ENCODE measurements at regions not wholly inside any gene's neighbourhood (a gene's known extent, or its start where the extent isn't known, plus 50 kb on each side); places are given as distances from the start of the nearest gene placed in this dataset.

DNA sequence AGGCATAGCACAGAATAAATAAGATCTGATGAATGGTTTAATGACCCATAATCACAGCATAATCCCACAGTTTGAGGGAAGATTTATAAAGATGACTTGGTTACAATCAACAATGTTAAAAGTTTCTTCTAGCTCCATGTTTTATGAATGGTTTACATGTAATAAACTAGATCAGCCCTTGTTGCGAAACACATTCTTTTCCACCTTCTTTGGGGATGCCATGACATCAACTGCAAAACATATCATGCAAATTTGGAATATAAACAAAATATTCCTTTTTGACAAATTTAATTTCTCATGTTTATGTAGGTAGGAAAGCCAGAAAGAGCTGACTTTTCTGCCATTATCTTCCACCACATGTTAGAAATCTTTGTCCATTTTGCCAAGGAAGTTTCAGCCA is 979.5 kb downstream of the MAT2B start:
- TF ChIP-seq, protein P1, sequence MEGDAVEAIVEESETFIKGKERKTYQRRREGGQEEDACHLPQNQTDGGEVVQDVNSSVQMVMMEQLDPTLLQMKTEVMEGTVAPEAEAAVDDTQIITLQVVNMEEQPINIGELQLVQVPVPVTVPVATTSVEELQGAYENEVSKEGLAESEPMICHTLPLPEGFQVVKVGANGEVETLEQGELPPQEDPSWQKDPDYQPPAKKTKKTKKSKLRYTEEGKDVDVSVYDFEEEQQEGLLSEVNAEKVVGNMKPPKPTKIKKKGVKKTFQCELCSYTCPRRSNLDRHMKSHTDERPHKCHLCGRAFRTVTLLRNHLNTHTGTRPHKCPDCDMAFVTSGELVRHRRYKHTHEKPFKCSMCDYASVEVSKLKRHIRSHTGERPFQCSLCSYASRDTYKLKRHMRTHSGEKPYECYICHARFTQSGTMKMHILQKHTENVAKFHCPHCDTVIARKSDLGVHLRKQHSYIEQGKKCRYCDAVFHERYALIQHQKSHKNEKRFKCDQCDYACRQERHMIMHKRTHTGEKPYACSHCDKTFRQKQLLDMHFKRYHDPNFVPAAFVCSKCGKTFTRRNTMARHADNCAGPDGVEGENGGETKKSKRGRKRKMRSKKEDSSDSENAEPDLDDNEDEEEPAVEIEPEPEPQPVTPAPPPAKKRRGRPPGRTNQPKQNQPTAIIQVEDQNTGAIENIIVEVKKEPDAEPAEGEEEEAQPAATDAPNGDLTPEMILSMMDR (IDR thresholded peaks at IDR 0.05; ENCODE audit: control extremely low read depth, extremely low read depth, low read depth, missing control alignments): no peak
- ChIA-PET CTCF (interaction anchor here (1.0 kb wide), 1 partner anchor 29 kb away, joined by 3 read pairs; no protein-coding TSS in a partner anchor), POLR2A (no interaction called here)
- no peak for DNase-seq (ENCODE audit: extremely low spot score)

DNA sequence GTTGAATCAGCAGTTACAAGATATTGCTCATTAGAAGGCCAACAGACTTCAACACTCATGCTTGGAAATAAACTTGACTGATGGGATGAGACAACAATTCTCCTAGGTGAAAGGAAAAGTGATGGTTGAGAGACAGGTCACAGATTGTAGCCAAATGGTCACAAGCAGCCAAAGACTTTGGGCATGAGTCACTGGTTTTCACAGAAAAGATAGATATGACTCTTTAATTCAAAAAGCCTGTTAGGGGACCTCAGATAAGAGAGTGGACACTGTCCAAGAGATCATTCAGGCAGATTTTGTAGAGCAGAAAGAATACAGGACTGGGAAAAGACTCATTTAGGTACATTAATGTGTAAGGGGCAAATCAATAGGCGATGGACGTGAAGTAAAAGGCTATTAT is 982.5 kb downstream of the MAT2B start:
- DNase-seq (ENCODE audit: extremely low spot score): no peak
- ChIA-PET CTCF (interaction anchor here (2.3 kb wide), 1 partner anchor 16 kb away, joined by 11 read pairs; no protein-coding TSS in a partner anchor), POLR2A (interaction anchor here (0.5 kb wide), 1 partner anchor 1027 kb away, joined by 3 read pairs; no protein-coding TSS in a partner anchor)
- TF ChIP-seq, protein P1 (IDR thresholded peaks at IDR 0.05; ENCODE audit: control extremely low read depth, extremely low read depth, low read depth, missing control alignments): no peak

DNA sequence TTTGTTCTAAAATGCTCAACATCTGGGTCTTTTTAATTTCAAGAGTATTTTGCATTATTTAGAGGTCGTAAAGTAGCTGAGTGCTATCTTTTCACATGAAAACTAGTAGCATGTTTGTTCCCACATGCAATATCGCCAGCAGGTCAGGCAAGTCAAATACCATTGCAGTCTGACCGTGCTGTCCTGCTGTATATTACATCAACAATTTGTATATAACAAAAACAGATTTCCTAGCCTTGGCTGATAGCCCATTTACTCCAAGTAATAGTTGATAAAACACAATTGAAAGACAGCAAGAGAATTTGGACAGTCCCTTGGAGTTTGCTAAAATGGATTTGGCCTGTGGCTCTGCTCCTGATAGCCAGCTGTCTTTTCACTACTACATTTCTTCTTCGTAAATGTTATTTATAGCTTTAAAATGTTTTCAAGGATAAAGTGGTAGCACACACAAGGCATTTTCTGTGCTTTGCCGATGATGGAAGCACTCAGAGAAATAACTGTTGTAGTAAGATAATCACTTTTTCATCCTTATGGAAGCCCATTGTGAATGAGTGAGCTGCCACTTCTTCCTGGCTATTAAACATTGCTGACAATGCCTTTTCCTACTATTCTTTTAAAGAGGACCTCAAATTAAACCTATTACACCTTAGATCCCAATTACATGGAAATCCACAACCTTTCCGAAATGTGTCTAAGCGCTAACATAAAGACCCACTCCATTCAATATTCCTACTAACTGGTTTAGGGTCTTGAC is 992.1 kb downstream of the MAT2B start:
- TF ChIP-seq, protein P1 (IDR thresholded peaks at IDR 0.05; ENCODE audit: control extremely low read depth, extremely low read depth, low read depth, missing control alignments): no peak
- no peak for DNase-seq (ENCODE audit: extremely low spot score)
- ChIA-PET CTCF (interaction anchor here (1.4 kb wide), 1 partner anchor 549 kb away, joined by 3 read pairs; no protein-coding TSS in a partner anchor), POLR2A (no interaction called here)

DNA sequence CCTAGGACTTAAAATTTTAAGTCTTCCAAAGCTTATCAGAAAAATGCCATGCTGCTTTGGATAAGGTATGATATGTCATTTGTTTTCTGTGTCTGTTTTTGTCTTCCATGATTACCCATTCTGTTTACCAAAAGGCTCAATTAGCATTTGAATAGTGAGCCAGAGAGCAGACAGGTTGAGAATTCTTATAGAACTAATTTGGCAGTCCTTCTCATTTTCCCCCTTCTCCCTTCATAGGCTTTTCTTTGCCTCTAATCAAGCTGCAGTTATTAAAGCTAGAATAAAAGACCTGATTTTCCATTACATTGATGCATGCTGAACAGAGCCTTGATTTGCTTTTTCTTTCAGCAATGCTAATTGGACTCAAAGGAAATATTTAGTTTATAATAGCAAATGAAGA is 993.0 kb downstream of the MAT2B start:
- TF ChIP-seq, protein P1 (IDR thresholded peaks at IDR 0.05; ENCODE audit: control extremely low read depth, extremely low read depth, low read depth, missing control alignments): no peak
- CTCF ChIA-PET: no interaction called here
- DNase-seq (ENCODE audit: extremely low spot score): no peak
- POLR2A ChIA-PET: no interaction called here

DNA sequence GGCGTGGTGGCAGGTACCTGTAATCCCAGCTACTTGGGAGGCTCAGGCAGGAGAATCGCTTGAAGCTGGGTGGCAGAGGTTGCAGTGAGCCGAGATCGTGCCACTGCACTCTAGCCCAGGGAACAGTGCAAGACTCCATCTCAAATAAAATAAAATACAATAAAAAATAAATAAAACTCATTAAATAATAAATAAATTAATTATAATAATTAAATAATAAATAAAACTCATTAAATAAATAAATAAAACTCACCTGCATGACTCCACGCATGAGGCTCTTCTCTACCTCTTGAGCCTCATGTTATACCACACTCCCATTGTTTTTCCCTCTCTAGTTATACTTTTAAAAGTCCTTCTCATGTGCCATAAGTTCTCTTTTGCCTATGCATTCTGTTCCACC is 995.4 kb downstream of the MAT2B start:
- DNase-seq (ENCODE audit: extremely low spot score): no peak
- CTCF ChIA-PET: interaction anchor here (3.8 kb wide), 1 partner anchor 488 kb away, joined by 15 read pairs; no protein-coding TSS in a partner anchor
- POLR2A ChIA-PET: no interaction called here
- TF ChIP-seq, protein P1 (IDR thresholded peaks at IDR 0.05; ENCODE audit: control extremely low read depth, extremely low read depth, low read depth, missing control alignments): no peak

DNA sequence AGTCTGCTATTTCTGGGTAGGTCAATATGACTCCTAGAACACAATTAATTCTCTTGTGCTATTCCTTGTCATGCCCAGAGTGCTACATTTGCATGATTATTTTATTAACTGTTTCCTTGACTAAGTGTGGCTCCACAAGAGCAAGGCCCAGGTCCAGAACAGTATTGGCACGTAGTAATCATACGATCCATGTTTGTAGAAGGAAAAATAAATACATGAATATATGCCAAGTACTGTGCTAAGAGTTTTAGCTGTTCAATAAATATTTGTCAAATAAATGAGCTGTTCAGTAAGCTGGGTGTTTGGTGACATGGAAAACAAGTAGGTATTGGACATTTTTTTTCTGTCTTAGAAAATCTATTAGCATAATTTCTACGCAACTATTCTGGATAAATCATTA is 995.9 kb downstream of the MAT2B start:
- ChIA-PET CTCF (interaction anchor here (0.9 to 5.4 kb wide), 3 partner anchors 488 to 937 kb away, joined by 3 to 34 read pairs (median 15); no protein-coding TSS in a partner anchor), POLR2A (no interaction called here)
- no peak for DNase-seq (ENCODE audit: extremely low spot score)
- TF ChIP-seq, protein P1 (IDR thresholded peaks at IDR 0.05; ENCODE audit: control extremely low read depth, extremely low read depth, low read depth, missing control alignments): no peak

Data from GM10248 (cell line).